ENCODE measurements at regions not wholly inside any gene's neighbourhood (a gene's known extent, or its start where the extent isn't known, plus 50 kb on each side); places are given as distances from the start of the nearest gene placed in this dataset.

DNA sequence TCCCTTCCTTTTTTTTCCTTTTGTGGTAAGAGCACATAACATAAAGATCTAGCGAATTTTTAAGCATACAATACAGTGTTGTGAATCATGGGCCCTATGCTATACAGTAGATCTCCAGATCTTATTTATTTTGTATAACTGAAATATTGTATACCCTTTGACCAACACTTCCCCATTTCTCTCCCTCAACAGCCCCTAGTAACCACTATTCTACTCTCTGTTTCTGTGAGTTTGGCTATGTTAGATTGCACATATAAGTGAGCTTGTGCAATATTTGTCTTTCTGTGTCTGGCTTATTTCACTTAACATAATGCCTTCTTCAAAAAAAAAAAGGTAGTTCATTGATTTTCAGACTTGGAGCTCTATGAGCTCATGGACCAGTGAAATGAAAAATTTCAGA, 180.5 kb downstream of the C11orf91 start:
- DNase-seq, result no peak

DNA sequence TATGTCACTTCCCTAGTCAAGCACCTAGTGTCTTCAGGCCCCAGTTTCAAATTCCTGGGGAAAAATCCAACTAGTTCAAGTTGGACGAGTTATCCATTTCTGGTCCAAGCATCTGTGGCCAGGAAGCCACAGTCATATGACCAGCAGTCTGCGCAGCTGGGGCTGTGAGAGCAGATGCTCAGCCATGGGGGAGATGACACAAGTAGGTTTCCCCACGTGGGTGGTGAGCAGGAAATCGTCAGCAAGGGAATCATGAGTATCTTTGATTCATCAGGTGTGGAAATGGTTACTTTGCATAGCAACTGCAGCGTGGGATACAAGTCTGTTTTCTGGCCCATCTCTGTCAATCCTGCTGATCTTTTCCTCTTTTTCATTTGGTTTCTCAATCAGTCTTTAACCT, 185.3 kb downstream of the C11orf91 start:
- DNase-seq, result no peak

DNA sequence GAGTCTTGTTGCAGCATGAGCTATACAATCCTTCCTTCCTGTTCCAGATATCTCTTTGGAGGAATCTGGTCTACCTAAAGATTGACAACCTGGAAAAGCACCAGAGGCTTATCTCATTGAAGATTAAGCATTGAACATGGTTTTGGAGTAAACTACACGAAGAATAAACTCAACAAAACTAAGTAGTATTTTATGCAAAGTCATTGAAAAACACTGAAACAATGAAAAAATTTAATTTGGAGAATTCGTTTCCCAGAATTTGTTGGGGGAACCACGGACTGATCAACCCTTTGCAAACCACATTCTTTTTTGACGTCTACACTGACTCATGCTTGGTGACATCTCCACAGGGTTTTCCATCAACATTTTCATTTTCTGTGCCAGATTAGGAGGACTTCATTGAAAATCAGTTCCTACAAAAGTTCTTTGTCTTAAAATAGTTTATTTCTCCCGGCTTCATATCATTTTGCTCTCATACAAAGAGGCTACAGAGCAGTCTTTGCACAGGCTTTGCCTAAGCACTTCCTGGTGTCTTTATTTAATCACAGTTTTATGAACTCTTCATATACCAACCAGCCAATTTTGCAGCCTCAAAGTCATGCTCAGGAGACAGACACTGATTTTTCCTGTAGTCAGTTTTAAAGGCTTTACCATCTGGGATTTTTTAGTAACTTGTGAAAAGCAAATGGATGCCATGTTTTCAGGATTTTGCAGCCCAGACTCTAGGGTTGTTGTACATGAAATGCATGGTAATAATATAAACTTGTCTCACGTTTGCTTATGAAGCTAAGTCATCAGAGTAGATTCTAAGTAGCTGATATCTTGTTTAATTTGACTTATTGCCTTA, 186.3 kb downstream of the C11orf91 start:
- DNase-seq, result no peak

DNA sequence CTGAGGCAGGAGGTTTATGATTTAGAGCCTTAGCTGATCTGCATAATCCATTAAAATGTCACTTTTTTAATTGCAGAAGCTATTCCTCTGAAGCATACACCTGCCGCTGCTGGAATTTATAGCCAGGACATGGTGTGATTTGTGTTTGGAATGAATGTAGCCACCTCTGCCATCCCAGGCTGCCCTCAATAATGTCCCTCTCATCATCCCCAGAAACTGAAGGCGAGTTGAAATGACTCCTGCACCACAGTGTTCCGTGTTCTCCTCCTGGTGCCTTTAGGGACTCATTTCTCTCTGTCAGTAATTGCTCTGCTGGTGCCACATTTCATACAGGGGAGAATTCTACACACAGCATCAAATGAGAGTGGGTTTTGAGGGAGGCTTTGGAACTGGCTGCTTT, 191.0 kb downstream of the C11orf91 start:
- no peak for DNase-seq

DNA sequence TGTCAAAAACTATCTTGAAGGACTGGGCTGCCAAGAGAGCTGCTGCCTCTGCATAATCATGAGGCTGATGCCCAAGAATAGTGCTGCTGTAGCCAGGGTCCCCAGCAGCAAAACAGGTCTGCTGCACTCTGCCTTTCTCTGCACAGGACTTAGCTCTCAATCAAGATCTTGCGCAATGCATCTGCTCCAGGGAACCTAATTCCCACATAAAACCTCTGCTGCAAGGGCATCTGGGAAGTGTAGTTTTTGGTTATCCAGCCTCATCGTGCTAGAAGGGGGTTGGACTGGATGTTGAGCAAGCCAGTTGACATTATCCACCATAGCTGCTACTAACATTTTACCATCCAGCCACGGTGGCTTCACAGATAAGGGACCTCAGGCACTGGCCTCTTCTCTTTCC, 192.7 kb downstream of the C11orf91 start:
- no peak for DNase-seq

DNA sequence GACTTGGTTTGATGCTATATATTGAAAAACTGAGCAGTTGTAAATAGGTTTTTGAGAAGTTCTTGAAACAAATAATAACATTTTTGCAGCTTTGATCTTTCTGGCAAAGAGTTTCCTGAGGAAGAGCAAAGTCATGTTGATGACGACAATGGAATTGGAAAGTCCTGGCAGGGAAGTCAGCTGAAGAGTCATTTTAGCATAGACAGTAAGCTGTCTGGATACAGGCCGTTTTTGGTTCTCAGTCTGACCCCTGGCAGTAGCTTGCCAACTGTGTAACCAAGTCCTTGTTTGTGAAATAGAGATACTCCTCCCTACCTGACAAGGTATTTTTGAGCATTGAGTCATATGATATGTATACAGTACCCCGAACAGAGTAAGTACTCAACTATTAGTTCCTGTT, 193.3 kb downstream of the C11orf91 start:
- DNase-seq, result no peak

DNA sequence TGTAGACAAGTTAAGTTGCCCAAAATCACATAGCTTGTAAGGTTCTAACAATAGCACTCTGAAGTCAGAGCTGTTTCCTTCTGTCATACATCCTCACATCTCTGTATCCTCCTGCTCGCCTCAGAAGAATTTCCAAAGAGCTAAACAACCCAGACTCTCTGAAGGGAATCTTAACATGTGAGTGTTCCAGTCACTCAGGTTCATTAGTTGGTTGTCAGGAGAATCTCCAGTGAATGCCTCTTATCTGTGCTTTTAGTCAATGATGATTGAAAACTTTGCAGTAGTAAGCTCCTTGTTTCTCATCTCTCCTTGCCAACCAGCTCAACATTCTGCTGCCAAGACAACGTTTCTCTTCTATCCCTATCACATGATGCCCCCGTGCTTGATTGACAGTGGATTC, 195.5 kb downstream of the C11orf91 start:
- no peak for DNase-seq

DNA sequence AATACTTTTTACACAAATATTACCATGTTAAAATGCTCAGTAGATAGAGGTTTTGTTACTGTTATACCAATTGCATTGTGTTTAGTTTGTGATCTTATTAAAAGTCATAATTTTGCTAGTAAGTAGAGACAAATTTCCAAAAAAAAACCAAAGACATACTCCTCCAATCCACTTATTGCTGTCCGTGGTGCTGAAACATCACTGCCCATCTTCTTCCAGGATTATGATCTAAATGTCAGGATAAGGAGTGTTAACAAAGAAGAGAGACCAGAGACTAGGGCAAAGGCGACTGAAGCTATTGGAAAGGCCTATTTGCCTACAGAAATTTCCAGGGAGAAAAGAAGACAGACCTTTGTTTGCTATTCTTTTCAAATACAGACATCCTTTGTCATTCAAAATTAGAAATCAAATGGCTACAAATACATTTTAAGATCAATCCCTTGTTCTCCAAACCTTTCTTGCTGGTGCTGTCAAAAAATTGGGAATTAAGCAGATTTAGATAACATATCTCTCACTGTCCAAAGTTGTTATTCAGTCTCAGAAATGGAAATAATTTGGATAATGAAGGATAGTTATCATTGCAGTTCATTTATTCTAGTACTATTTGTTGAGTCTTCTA, 199.7 kb downstream of the C11orf91 start:
- no peak for DNase-seq

DNA sequence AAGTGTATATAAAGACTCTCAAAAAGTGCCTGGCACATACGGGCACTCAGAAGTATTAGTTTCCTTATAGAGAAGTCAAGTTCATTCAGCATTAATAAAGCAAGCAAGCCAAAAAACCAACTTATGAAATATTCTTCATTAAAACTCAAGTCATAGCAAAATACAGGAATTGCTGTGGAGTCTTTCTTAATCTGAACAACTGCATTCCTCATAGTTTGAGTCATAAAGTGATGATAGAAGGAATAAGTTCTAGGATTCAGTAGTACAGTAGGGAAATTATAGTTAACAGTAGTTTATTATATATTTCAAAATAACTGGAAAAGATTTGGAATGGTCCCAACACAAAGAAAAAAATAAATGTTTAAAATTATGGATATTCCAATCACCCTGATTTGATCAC, 200.3 kb downstream of the C11orf91 start:
- DNase-seq, result no peak

DNA sequence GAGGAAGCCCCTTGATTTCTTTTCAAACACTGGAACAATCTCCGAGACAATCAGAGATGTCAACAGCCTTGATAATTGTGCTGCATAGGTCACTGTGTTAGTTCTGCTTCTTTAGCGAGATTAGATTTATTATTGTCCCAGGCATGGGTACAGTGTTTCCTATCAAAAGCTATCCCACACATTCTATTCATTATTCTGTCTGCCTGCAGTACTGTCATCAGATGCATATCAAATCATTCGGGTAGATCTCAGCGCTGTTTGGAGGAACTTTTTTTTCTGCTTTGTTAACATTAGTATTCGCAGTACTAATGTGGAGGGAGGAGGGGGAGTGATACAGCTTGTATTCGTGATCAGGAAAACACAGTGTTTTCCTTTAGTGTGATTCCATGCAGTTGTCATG, 208.0 kb downstream of the C11orf91 start:
- DNase-seq, result no peak

DNA sequence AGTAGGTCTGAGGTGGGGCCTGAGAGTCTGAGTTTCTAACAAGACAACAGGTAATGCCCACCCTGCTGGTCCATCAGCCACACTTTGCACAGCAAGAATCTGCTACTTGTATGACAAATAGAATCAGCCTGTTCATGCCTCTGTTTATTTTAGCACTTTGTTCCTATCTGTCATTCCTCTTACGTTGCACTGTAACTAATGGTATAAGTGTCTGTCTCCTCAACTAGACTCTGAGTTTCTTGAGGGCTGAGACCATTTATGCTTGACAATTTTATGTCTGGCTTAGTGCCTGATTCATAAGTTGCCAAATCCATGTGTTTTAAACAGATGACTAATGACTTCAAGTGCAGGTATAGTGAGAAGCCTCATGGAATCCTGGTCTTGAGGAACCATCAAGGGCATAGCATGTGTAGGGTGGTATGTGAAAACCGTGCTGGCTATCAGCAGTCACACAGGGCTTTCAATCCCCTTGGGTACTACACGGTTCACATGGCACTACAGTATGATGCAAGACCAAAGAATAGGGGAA, 209.7 kb downstream of the C11orf91 start:
- no peak for DNase-seq

DNA sequence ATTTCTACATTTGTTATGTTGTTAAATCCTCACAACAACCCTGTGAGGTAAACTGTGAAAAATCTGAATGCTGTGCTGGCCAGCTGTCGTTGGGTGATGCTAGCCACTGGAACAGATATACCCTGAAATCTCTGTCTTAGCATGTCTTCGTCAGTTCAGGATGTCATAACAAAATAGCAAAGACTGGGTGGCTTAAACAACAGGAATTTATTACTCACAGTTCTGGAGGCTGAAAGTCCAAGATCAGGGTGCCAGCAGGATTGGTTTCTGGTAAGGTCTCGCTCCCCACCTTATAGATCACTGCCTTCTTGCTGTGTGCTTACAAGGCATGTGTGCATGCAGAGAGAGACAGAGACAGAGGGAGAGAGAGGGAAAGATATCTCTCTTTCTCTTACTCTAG, 211.7 kb downstream of the C11orf91 start:
- no peak for DNase-seq

DNA sequence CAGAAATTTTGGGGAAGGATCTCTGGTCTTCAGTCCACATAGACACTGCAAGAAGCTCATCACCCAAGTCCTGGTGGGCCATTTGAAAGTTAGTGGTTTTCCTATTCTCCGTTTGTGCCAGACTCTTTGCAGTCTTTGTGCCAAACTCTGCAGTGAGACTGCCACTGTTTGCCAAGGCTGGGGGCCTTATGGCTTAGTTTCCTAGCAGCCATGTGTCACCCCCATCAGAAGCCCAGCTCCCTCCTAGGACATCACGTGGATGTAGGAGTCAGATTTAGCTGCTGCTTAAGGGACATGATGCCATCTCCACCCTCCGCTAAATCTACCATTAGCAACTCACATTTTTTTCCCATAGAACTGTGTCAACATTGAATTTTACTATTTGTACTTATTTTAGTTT, 220.0 kb downstream of the C11orf91 start:
- DNase-seq, result no peak

DNA sequence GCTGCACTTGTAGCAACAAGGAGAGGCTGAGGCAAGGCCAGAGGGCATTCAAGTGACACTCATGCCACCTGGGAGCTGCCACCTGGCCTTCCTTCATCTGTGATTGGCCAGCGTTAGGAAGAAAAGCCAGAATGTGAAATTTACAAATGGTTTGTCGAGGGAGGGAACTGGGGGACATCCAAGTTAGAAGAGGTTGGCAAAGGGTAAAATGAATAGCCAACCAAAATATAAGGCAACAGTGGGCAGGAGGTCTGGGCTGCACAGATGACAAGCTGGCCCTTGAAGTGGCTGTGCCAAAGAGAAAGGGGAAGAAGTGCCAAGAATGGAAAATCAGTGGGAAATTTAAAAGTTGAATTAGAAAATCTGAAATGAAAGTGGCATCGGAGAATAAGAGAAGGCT, 221.4 kb downstream of the C11orf91 start:
- no peak for DNase-seq

DNA sequence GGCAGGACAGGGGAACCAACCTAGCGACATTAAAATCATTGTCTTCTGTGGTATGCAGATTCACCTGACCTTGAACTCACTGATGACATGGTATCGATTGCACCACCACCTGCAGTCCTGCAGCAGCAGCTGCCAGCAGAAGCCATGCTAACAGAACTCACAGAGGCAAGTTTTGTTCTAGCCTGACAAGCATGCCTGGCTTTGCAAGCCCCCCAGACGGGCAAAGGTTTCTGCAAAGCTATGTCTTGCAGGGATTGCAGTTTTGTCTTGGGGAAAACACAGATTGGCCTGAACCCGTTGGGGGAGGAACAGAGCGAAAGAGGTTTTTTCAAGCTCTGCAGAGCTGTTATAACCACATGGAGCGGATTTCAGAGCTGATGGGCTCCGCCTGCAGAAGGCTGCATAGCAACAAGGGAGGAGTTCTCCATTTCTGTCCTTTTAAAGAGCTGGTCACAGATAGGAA, 221.0 kb downstream of the HIPK3 start:
- no peak for DNase-seq

DNA sequence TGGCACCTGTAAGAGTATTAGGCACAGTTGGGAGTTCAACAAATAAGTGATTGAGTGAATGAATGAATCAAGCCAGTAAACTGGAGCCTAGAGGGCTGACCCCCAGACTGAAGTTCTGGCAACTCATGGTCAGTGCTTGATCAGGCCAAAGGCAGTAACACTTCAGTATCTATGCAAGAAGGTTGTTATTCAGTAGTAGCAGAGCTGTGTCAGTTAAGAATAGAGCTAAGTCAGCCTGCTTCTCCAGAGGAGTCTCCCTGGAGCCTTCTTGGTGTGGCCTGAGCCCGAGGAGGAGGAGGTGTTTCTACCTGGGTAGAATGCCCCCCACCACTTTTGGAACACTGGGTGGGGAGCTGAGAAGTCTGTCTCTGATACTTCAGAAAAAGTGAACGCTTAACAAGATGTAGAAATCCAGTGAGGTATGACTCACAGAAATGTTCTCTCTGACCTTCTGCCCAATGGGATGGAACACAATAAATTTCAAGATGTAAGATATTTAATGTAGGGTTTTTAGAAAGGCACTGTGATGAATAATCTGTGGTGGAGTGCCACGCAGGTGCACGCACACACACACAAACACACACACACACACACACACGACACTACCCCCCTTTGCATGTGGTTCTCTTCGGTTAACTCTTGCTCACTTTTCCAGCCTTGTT, 219.9 kb downstream of the HIPK3 start:
- no peak for DNase-seq

DNA sequence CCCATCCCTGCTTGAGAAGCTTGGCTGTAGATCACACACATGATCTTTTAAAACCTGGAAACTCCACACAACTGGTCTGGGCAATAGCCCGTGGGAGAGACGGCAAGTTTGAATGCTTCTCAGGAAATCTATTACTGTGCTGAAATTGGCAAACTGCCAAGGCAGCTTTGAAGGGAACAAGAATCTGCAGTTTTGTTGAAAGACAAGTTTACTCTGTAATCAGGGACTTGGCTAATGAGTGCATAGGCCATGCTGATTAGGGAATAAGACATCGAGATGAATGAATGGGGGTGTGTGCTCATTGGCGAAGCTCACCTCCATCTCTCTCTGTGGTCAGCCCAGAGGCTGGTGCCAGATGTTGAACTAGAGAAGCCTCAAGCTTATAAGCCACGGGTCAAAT, 218.8 kb downstream of the HIPK3 start:
- no peak for DNase-seq

DNA sequence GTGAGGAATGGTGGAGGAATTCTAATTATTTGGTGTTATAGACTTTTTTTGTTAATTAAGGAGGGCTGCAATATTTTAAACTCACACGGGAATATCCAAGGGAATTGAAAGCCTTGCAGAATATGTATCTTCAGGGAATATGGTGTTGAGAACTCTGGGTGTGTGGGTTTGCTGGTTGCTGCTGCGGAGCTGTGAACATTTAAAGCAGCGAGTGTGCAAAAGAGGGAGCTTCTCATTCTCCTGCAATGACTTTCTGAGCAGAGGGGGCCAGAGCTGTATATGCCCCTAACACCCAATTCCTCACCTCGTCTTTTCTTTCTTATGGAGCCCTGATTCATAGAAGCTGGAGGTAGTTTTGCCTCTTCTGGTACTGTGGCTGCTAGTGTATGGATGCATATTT, 217.7 kb downstream of the HIPK3 start:
- DNase-seq, result no peak

DNA sequence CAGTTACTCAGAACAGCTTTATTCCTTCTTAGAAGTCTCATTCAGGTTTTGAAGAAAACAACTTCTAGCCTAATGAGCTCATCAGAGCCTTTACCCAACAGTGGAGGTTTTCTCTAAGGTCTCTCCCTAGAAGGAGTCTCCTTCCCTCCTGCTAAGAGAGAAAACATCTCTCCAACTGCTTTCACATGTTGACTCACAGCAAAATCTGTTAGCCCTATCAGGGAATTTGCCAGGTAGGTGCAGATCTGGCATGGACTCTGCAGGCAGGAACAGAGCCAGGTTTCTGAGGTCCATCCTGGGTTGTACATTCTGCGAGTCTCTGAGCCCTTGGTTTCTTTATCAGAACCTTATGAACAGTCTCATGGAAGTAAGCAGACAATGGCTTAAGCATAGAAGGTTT, 214.4 kb downstream of the HIPK3 start:
- DNase-seq, result no peak

DNA sequence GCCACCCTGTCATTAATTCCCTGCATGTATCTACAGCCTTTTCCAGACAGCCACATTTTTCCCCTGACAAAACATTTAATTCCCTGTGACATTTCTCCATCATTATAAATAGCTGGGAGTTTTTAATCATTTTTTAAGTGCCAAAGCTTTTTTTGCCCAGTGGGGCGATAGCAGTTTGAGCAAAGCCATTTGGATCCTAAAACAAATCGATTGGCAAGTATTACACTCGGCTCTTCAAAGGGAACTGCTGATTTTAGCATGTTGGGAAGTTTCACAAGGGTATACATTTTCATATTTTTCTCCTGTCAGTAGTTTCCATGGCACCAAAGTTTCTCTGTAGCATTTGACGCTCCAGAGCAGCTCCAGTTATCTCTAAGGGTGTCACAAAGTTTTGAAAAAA, 210.8 kb downstream of the HIPK3 start:
- no peak for DNase-seq

DNA sequence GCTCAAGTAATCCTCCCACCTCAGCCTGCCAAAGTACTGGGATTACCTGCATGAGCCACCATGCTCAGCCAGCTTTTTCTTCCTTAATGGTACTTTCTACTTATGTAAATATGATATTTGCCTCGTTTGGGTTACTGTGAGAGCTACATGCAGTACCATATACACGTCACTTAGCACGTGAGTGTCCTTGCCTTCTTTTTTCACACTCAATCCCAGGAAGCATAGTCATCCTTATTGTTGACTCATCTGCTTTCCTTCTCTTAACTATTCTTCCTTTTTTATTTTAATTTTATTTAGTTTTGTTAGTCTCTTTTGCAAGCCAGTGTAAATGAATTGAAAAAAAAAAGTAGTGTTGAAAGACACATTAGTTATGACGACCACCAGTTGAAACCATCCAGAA, 205.9 kb downstream of the HIPK3 start:
- no peak for DNase-seq

DNA sequence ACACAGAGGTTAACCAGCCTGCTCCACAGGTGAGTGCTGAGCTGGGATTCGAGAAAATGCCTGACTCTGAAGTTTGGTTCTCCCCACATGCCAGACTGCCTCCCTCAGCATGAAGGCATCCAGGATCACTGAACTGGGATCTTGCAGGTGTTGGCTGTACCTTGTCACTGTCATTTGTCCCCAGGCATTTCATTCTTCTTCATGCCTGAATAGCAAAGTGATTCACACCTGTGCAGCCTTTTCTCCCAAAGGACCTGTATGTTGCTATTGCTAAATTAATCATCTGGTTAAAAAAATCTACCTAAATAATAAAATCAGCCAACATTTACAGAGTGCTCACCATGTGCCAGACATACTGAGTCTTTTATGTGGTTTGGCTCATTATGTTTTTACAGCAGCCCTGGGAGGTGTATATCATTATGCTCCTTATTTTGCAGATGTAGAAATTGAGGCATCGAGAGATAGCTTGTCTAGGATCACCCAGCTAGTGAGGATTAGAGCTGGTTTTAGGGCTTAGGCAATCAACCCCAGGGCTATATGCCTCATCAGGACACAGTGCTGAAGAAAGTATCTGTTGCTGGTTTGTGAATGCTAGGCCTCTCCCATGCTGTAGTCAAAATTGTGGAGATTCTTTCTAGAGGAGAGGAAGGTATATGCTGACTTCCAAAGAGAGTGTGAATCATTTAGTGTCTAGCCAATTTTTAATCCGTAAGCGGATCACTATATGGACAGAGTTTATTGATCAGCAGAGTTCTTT, 204.4 kb downstream of the HIPK3 start:
- no peak for DNase-seq

DNA sequence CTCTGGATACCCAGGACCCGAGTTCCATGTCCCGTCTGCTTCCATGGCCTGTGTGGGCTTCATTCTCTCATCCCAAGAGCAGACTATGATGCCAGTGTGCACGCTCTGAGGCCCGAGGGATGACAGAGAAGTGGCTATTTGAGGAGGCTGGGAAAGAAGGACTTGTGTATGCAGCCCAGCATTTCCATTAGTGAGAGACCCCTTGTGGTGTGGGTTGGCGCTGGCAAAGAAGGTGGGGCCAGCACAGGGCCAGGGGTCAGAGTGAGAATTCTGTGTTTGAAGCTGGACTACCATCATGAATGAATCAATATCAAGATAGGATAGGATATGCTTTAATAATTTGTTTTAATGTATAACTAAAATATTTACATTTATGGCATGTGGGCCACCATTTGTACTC, 200.8 kb downstream of the HIPK3 start:
- DNase-seq, result no peak
